GM21529 (cell line): ENCODE measurements at regions not wholly inside any gene's neighbourhood (a gene's known extent, or its start where the extent isn't known, plus 50 kb on each side); places are given as distances from the start of the nearest gene placed in this dataset.
A peak's percentile ranks its signal among the peaks of the same experiment; 100 is the strongest.

Source experiments
- ATAC-seq: cut with Tn5 transposase; IDR thresholded peaks from one replicate; pipeline ENCODE4 v1.9.1; 2021; ENCODE audit not compliant: unreplicated experiment

GRCh38 chr6:121967631-121968030 lies 431.8 kb upstream of the HSF2 start:
- ATAC-seq = no peak

- ATAC-seq = no peak
Measured at GRCh38 chr6:121971931-121972335, 427.5 kb upstream of the HSF2 start.

GRCh38 chr6:121984956-121985355 lies 414.5 kb upstream of the HSF2 start:
- ATAC-seq = no peak

GRCh38 chr6:121993362-121993761 lies 406.1 kb upstream of the HSF2 start:
- ATAC-seq = no peak

- ATAC-seq = no peak
Measured at GRCh38 chr6:121994919-121995318, 404.5 kb upstream of the HSF2 start.

GRCh38 chr6:121998631-121999030 lies 400.8 kb upstream of the HSF2 start:
- ATAC-seq = no peak

GRCh38 chr6:121999456-122000065 lies 399.9 kb upstream of the HSF2 start:
- no peak for ATAC-seq

- ATAC-seq = no peak
Measured at GRCh38 chr6:122005661-122006060, 393.8 kb upstream of the HSF2 start.

- no peak for ATAC-seq
Measured at GRCh38 chr6:122007339-122007738, 392.1 kb upstream of the HSF2 start.

- no peak for ATAC-seq
Measured at GRCh38 chr6:122008101-122008999, 391.1 kb upstream of the HSF2 start.

- no peak for ATAC-seq
Measured at GRCh38 chr6:122009000-122009350, 390.5 kb upstream of the HSF2 start.

GRCh38 chr6:122012578-122012977 lies 386.9 kb upstream of the HSF2 start:
- ATAC-seq = no peak

GRCh38 chr6:122014961-122015360 lies 384.5 kb upstream of the HSF2 start:
- ATAC-seq = no peak

- ATAC-seq = peak; percentile 96
Measured at GRCh38 chr6:122020588-122021264, 378.7 kb upstream of the HSF2 start.

GRCh38 chr6:122025104-122025503 lies 374.3 kb upstream of the HSF2 start:
- ATAC-seq = no peak

GRCh38 chr6:122026582-122027369 lies 372.7 kb upstream of the HSF2 start:
- ATAC-seq = no peak

GRCh38 chr6:122028933-122029522 lies 370.4 kb upstream of the HSF2 start:
- ATAC-seq = no peak

- peak; percentile 91 for ATAC-seq
Measured at GRCh38 chr6:122033564-122034181, 365.8 kb upstream of the HSF2 start.

- no peak for ATAC-seq
Measured at GRCh38 chr6:122035173-122035572, 364.3 kb upstream of the HSF2 start.

- ATAC-seq = no peak
Measured at GRCh38 chr6:122040261-122040660, 359.2 kb upstream of the HSF2 start.
